Suprapubic skin (tissue), 4 donors: ENCODE measurements at regions not wholly inside any gene's neighbourhood (a gene's known extent, or its start where the extent isn't known, plus 50 kb on each side); places are given as distances from the start of the nearest gene placed in this dataset.
"Not testable (repeated sequence)": the region's sequence is repeated elsewhere in the genome, so short reads cannot be mapped to it uniquely, and the experiment has no call there.

Experiments
- DNase-seq, 2 donors: peaks; one replicate each; pipeline ENCODE4 v3.0.0-alpha.2; 2019; ENCODE audit warnings: low spot score in 2 of 2
- H3K27ac ChIP-seq: fragments of 200-600 bp; sonication (generic); one replicate; pipeline ENCODE4 v1.5.1; 2019
- H3K27me3 ChIP-seq: fragments of 200-600 bp; sonication (generic); one replicate; pipeline ENCODE4 v1.5.1; 2019
- H3K36me3 ChIP-seq: fragments of 200-600 bp; sonication (generic); one replicate; pipeline ENCODE4 v1.5.1; 2019
- H3K4me1 ChIP-seq: fragments of 200-600 bp; sonication (generic); one replicate; pipeline ENCODE4 v1.5.1; 2019
- H3K4me3 ChIP-seq: fragments of 200-600 bp; sonication (generic); one replicate; pipeline ENCODE4 v1.5.1; 2019; ENCODE audit warnings: mild to moderate bottlenecking
- H3K9me3 ChIP-seq: fragments of 200-600 bp; sonication (generic); one replicate; pipeline ENCODE4 v1.5.1; 2019
- CTCF ChIP-seq, 2 donors: fragments of 200-600 bp in 1 of 2; fragments of 450-650 bp in 1 of 2; sonication (generic) in 1 of 2; IDR thresholded peaks; one replicate each; pipeline ENCODE4 v1.5.1; 2016 to 2019; ENCODE audit warnings: antibody characterized with exemption in 2 of 2, mild to moderate bottlenecking in 1 of 2, moderate library complexity in 1 of 2
- EP300 ChIP-seq: sonication (generic); formaldehyde crosslinking; IDR thresholded peaks from one replicate; pipeline ENCODE4 v1.6.1; 2017; ENCODE audit warnings: antibody characterized with exemption
- POLR2A ChIP-seq, 2 donors: fragments of 450-650 bp; IDR thresholded peaks; one replicate each; pipeline ENCODE4 v1.6.1; 2017; ENCODE audit warnings: antibody characterized with exemption in 2 of 2, mild to moderate bottlenecking in 2 of 2, moderate library complexity in 2 of 2
- POLR2AphosphoS5 ChIP-seq, 3 donors: sonication (generic); formaldehyde crosslinking; IDR thresholded peaks; one replicate each; pipeline ENCODE4 v1.6.1; 2017; ENCODE audit warnings: antibody characterized with exemption in 3 of 3
- whole genome bisulfite sequencing: methylation state at CpG from one replicate; pipeline ENCODE4 v1.1.5; 2018; 5-methylcytosine and 5-hydroxymethylcytosine counted together

DNA sequence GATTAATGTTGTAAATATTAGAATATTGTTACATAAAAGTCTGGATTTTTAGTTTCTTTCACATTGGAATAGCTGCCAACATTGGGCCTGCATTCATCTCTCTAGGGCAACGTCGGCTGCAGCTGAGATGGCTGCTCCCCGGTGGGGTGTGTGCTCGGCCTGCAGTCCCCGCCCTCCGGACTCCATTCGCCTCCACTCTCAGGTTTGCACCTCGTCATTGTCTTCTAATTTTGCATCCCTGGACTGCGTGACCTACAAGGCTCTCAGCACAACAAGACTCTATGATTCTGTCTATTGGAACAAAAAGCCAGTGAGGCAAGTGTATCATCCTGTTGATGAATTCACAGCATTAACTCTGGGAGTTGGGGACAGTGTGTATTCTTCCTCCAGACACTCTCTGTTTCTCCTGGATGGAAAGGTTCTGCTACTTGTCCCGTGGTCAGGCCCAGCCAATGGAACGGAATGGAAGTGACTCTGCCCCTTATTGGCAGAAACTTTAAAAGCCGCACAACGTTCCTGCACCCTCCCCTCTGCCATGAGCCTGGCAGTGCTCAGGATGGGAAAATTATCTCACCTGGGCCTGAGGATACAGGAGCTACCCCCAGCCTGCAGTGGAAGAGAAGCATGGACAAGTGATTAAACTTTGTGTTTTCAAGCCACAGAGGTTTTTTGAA lies 105.0 kb upstream of the SAMD11 start:
- Histone ChIP-seq H3K27ac (no peak overlapping the region), H3K27me3 (no peaks in the 10 kb centered on the region), H3K9me3 (no peaks in the 10 kb centered on the region), H3K36me3 (no peaks in the 10 kb centered on the region), H3K4me3 (no peak overlapping the region), H3K4me1 (peaks cover 25% of the 10 kb centered on the region)
- TF ChIP-seq EP300 = no peak
- TF ChIP-seq CTCF (IDR thresholded peaks at IDR 0.05) = no peak
- TF ChIP-seq POLR2AphosphoS5 (IDR thresholded peaks at IDR 0.05) = no peak
- TF ChIP-seq POLR2A (IDR thresholded peaks at IDR 0.05) = no peak
- 33% methylated on average over 12 of the region's 13 CpGs for WGBS
- no peak for DNase-seq

DNA sequence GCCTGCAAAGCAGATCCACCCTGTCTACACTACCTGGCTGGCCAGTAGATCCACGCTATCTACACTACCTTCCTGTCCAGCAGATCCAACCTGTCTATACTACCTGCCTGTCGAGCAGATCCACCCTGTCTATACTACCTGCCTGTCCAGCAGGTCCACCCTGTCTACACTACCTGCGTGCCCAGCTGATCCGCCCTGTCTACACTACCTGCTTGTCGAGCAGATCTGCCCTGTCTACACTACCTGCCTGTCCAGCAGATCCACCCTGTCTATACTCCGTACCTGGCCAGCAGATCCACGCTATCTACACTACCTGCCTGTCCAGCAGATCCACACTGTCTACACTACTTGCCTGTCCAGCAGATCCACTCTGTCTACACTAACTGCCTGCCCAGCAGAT lies 102.8 kb upstream of the SAMD11 start:
- WGBS = 93% methylated on average over 7 of the region's 7 CpGs
- H3K9me3 ChIP-seq = no peaks in the 10 kb centered on the region
- H3K27ac ChIP-seq = no peak overlapping the region

DNA sequence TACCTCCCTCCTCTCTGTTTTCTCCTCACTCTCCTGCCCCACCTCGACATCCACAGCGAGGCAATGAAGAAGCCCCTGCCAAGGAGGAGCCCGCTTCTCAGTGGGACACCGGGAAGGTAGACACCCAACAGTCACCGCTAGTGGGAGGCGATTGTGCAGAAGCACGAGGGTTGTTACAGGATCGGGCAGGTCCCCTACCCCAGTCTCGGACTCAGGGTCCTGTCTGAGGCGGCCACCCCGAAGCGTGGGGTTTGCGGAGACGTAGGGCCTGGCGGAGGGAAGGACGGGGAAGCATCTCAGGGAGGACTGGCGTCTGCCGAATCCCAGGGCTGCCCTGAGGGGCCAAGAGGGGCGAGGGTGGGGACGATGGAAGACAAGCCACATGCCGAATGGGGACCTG lies 96.9 kb upstream of the SAMD11 start:
- H3K27ac ChIP-seq = peak overlapping the region; percentile 90
- WGBS = 0% methylated on average over 4 of the region's 21 CpGs
- not testable (repeated sequence) for H3K36me3 ChIP-seq, H3K9me3 ChIP-seq, H3K27me3 ChIP-seq, DNase-seq
- H3K4me3 ChIP-seq = peak overlapping the region; percentile 68
- H3K4me1 ChIP-seq = peaks cover 15% of the 10 kb centered on the region

More for the DNA sequence above, 102.8 kb upstream of the SAMD11 start:
- no peaks in the 10 kb centered on the region for H3K36me3 ChIP-seq
- no peak overlapping the region for H3K4me3 ChIP-seq
- TF ChIP-seq POLR2AphosphoS5 (IDR thresholded peaks at IDR 0.05) = no peak
- no peak for TF ChIP-seq POLR2A (IDR thresholded peaks at IDR 0.05)
- no peak for TF ChIP-seq EP300
- no peak for TF ChIP-seq CTCF (IDR thresholded peaks at IDR 0.05)
- DNase-seq = no peak
- H3K27me3 ChIP-seq = no peaks in the 10 kb centered on the region
- peaks cover 33% of the 10 kb centered on the region for H3K4me1 ChIP-seq

- H3K27ac ChIP-seq = peak overlapping the region; percentile 90
- H3K4me3 ChIP-seq = peak overlapping the region; percentile 68
- not testable (repeated sequence) for H3K36me3 ChIP-seq, H3K9me3 ChIP-seq, H3K27me3 ChIP-seq
- WGBS = 0% methylated on average over 2 of the region's 109 CpGs
- H3K4me1 ChIP-seq = peaks cover 15% of the 10 kb centered on the region
- peak; percentile 97 to 98 for DNase-seq
- TF ChIP-seq POLR2AphosphoS5 (IDR thresholded peaks at IDR 0.05) = peak in 1 of 3 donors; percentile 6
- peak in 1 of 2 donors; percentile 44 for TF ChIP-seq POLR2A (IDR thresholded peaks at IDR 0.05)
Observed at GRCh38 chr1:827211-828063, 96.3 kb upstream of the SAMD11 start.

DNA sequence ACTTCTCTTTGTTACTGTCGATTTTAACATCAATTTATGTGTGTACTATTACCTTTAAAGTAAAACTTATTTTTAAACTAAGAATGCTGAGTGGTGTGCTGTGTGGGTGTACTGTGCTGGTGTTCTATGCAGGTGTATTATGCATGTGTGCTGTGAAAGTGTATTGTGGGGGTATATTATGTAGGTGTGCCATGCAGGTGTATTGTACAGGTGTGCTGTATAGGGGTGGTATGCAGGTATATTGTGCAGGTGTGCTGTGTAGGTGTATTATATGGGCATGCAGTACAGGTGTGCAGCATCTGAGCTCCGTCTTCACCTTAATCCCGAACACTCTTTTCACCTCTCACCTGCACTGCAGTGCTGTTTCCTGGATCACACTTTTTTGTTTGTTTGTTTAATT lies 94.4 kb upstream of the SAMD11 start:
- not testable (repeated sequence) for DNase-seq, H3K9me3 ChIP-seq, H3K27me3 ChIP-seq, H3K4me3 ChIP-seq, H3K27ac ChIP-seq
- peaks cover 19% of the 10 kb centered on the region for H3K36me3 ChIP-seq
- peaks cover 15% of the 10 kb centered on the region for H3K4me1 ChIP-seq
- WGBS = 89% methylated on average over 3 of the region's 3 CpGs

DNA sequence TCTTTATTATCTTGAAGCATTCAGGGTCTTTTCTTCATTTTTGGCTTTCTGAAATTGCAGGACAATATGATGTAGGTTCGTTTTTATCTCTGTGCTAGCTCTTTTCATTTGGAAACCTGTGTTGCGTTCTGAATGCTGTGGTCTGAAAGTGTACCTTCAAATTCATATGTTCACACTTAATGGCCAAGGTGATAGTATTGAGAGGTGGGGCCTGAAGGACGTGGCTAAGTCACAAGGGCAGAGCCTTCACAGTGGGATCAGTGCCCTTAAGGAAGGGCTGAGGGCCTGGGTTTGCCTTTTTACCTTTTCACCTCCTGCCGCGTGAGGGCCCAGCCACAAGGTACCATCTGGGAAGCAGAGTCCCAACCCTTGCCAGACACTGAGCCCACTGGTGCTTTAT lies 93.8 kb upstream of the SAMD11 start:
- Histone ChIP-seq H3K36me3 (peaks cover 19% of the 10 kb centered on the region), H3K4me1 (peaks cover 15% of the 10 kb centered on the region)
- not testable (repeated sequence) for DNase-seq, H3K9me3 ChIP-seq, H3K27me3 ChIP-seq, H3K4me3 ChIP-seq, H3K27ac ChIP-seq
- 96% methylated on average over 5 of the region's 5 CpGs for WGBS

- H3K9me3 ChIP-seq, H3K27ac ChIP-seq, DNase-seq, H3K4me1 ChIP-seq, H3K4me3 ChIP-seq, H3K27me3 ChIP-seq: not testable (repeated sequence)
- WGBS = 62% methylated on average over 4 of the region's 5 CpGs
- peaks cover 19% of the 10 kb centered on the region for H3K36me3 ChIP-seq
Observed at GRCh38 chr1:830750-831149, 93.0 kb upstream of the SAMD11 start.
